H9 (cell line): ENCODE measurements at regions not wholly inside any gene's neighbourhood (a gene's known extent, or its start where the extent isn't known, plus 50 kb on each side); places are given as distances from the start of the nearest gene placed in this dataset.

ENCODE experiments used
- DNase-seq: peaks from one replicate; pipeline ENCODE4 v3.0.0-alpha.2; 2017
- H2AFZ ChIP-seq: one replicate; pipeline ENCODE4 v1.6.1; 2013; ENCODE audit warnings: mild to moderate bottlenecking, low read length, control low read depth, moderate library complexity
- H2AK5ac ChIP-seq: 2 replicates; pipeline ENCODE4 v1.6.1; 2013; ENCODE audit warnings: low read length, control low read depth, mixed read lengths; ENCODE audit not compliant: insufficient read length
- H2BK120ac ChIP-seq: one replicate; pipeline ENCODE4 v1.6.1; 2013; ENCODE audit warnings: low read depth, mild to moderate bottlenecking, low read length, control low read depth, inconsistent platforms; ENCODE audit not compliant: poor library complexity, severe bottlenecking
- H2BK12ac ChIP-seq: 2 replicates; pipeline ENCODE4 v1.6.1; 2013; ENCODE audit warnings: low read length, control low read depth, mixed read lengths, low read depth; ENCODE audit not compliant: insufficient read length
- H2BK15ac ChIP-seq: 2 replicates; pipeline ENCODE4 v1.6.1; 2013; ENCODE audit warnings: low read depth, low read length, control low read depth
- H2BK20ac ChIP-seq: one replicate; pipeline ENCODE4 v1.6.1; 2013; ENCODE audit warnings: low read depth, mild to moderate bottlenecking, low read length, control low read depth, inconsistent platforms; ENCODE audit not compliant: poor library complexity, severe bottlenecking
- H2BK5ac ChIP-seq: 2 replicates; pipeline ENCODE4 v1.6.1; 2013; ENCODE audit warnings: low read length, control low read depth, mixed read lengths; ENCODE audit not compliant: insufficient read length
- H3K14ac ChIP-seq: 2 replicates; pipeline ENCODE4 v1.6.1; 2013; ENCODE audit warnings: low read length, control low read depth; ENCODE audit not compliant: insufficient read depth
- H3K18ac ChIP-seq: 2 replicates; pipeline ENCODE4 v1.6.1; 2013; ENCODE audit warnings: low read depth, mild to moderate bottlenecking, mixed read lengths, low read length, control low read depth; ENCODE audit not compliant: insufficient read length
- H3K23ac ChIP-seq: 2 replicates; pipeline ENCODE4 v1.6.1; 2013; ENCODE audit warnings: low read length, control low read depth, mixed read lengths, low read depth; ENCODE audit not compliant: insufficient read length
- H3K23me2 ChIP-seq: 2 replicates; pipeline ENCODE4 v1.6.1; 2013; ENCODE audit warnings: low read depth, mild to moderate bottlenecking, mixed read lengths, low read length, control low read depth; ENCODE audit not compliant: insufficient read length, poor library complexity, severe bottlenecking
- H3K27ac ChIP-seq: 2 replicates; pipeline ENCODE4 v1.5.1; 2013; ENCODE audit warnings: low read length, control low read depth, mixed read lengths, low read depth; ENCODE audit not compliant: insufficient read length
- H3K27me3 ChIP-seq: 2 replicates; pipeline ENCODE4 v1.6.1; 2013; ENCODE audit warnings: low read length, control low read depth, inconsistent platforms; ENCODE audit not compliant: insufficient read depth
- H3K4ac ChIP-seq: 2 replicates; pipeline ENCODE4 v1.6.1; 2013; ENCODE audit warnings: low read depth, mild to moderate bottlenecking, control low read depth, inconsistent platforms, low read length, moderate library complexity
- H3K4me1 ChIP-seq: 2 replicates; pipeline ENCODE4 v1.6.1; 2013; ENCODE audit warnings: low read length, control low read depth, inconsistent platforms; ENCODE audit not compliant: insufficient read depth
- H3K4me2 ChIP-seq: 2 replicates; pipeline ENCODE4 v1.6.1; 2013; ENCODE audit warnings: low read length, control low read depth, mixed read lengths; ENCODE audit not compliant: insufficient read length, insufficient read depth
- H3K56ac ChIP-seq: 2 replicates; pipeline ENCODE4 v1.6.1; 2013; ENCODE audit warnings: low read depth, mild to moderate bottlenecking, mixed read lengths, low read length, control low read depth; ENCODE audit not compliant: insufficient read length
- H3K79me1 ChIP-seq: 2 replicates; pipeline ENCODE4 v1.6.1; 2013; ENCODE audit warnings: low read depth, mild to moderate bottlenecking, moderate library complexity, low read length, control low read depth, inconsistent platforms; ENCODE audit not compliant: insufficient read depth, poor library complexity, severe bottlenecking
- H3K79me2 ChIP-seq: 2 replicates; pipeline ENCODE4 v1.6.1; 2013; ENCODE audit warnings: low read length, control low read depth, inconsistent platforms; ENCODE audit not compliant: insufficient read depth
- H3K9ac ChIP-seq: 2 replicates; pipeline ENCODE4 v1.6.1; 2013; ENCODE audit warnings: low read length, control low read depth, mixed read lengths; ENCODE audit not compliant: insufficient read length; ENCODE audit errors: extremely low read depth
- H3K9me3 ChIP-seq: one replicate; pipeline ENCODE4 v1.6.1; 2013; ENCODE audit warnings: low read depth, low read length, inconsistent platforms; ENCODE audit not compliant: control insufficient read depth
- H3T11ph ChIP-seq: one replicate; pipeline ENCODE4 v1.6.1; 2013; ENCODE audit warnings: mild to moderate bottlenecking, low read length, control low read depth, inconsistent platforms
- H4K20me1 ChIP-seq: one replicate; pipeline ENCODE4 v1.6.1; 2013; ENCODE audit not compliant: control insufficient read depth, insufficient read length, insufficient read depth
- H4K5ac ChIP-seq: 2 replicates; pipeline ENCODE4 v1.6.1; 2013; ENCODE audit warnings: low read depth, mild to moderate bottlenecking, mixed read lengths, low read length, control low read depth; ENCODE audit not compliant: insufficient read length
- H4K8ac ChIP-seq: replicated peaks from 2 replicates; pipeline ENCODE4 v1.6.1; 2013; ENCODE audit warnings: low read length, control low read depth, mixed read lengths, low read depth; ENCODE audit not compliant: insufficient read length
- H4K91ac ChIP-seq: 2 replicates; pipeline ENCODE4 v1.6.1; 2013; ENCODE audit warnings: low read depth, mild to moderate bottlenecking, moderate library complexity, mixed read lengths, low read length, control low read depth; ENCODE audit not compliant: insufficient read length
- H3K27ac Mint-ChIP-seq, 3 experiments: 2 replicates in 2 of 3; 3 replicates in 1 of 3; pipeline ENCODE4 v1.8.0; 2020 to 2021; ENCODE audit warnings: mixed read lengths in 3 of 3, mild to moderate bottlenecking in 1 of 3, moderate library complexity in 1 of 3
- H3K27me3 Mint-ChIP-seq: 2 replicates; pipeline ENCODE4 v1.8.0; 2021; ENCODE audit warnings: low read depth, mild to moderate bottlenecking, moderate library complexity, mixed read lengths
- H3K36me3 Mint-ChIP-seq, 3 experiments: 2 replicates in 2 of 3; 3 replicates in 1 of 3; pipeline ENCODE4 v1.8.0; 2020 to 2021; ENCODE audit warnings: low read depth in 3 of 3, mixed read lengths in 3 of 3; ENCODE audit not compliant: insufficient read depth in 1 of 3
- H3K4me1 Mint-ChIP-seq, 2 experiments: 2 replicates each; pipeline ENCODE4 v1.8.0; 2020; ENCODE audit warnings: mixed read lengths in 2 of 2
- H3K4me3 Mint-ChIP-seq, 2 experiments: 2 replicates in 1 of 2; 3 replicates in 1 of 2; pipeline ENCODE4 v1.8.0; 2020 to 2021; ENCODE audit warnings: mild to moderate bottlenecking in 2 of 2, mixed read lengths in 2 of 2, moderate library complexity in 1 of 2
- H3K9me3 Mint-ChIP-seq, 2 experiments: 2 replicates in 1 of 2; 3 replicates in 1 of 2; pipeline ENCODE4 v1.8.0; 2020; ENCODE audit warnings: mild to moderate bottlenecking in 2 of 2, mixed read lengths in 2 of 2, moderate library complexity in 1 of 2
- CTCF ChIP-seq: fragments of 200-600 bp; sonication (generic); conservative IDR thresholded peaks from 3 replicates; pipeline ENCODE4 v1.8.0; 2021; ENCODE audit warnings: antibody characterized with exemption, mild to moderate bottlenecking
- WGBS: extraction: QIAGEN DNeasy Blood & Tissue Kit; methylation state at CpG from one replicate; pipeline ENCODE4 v1.1.7; 2013; ENCODE audit warnings: missing lambda C conversion rate, low lambda C conversion rate, mixed read lengths; ENCODE audit not compliant: insufficient read length; ENCODE audit errors: extremely low coverage; 5-methylcytosine and 5-hydroxymethylcytosine counted together

DNA sequence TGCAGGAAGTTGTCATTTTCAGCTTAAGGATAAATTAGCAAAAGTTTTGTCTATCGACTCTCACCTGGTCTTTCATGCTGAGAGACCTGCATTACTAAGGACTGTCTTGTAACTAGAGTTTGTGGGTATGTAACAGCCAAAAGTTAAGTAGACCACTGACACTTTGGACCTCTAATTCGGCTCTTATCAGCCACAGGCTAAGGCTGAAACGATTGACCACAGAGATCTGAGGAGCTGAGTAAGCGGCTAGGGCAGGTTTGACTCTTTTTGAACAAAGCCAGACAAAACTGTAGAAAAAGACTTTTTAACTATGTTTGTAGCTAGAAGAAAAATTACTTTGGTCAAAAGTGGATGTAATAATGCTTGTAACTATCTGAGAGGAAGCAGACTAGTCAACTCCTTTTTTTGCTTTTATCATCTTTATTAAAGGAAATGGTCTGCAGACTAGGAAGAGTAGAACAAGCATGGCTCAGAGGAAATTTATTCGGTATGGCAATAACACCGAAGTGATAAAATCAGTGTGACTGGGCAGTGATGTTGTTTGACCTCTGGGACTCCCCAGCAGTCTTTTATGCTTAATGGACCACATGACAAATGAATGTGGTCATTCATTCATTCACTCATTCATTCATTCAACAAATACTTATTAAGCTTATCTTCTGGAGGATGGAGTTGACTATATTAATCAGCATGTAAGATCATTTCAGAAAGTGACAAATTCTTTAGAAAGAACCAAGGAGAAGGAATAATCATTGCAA lies 725.0 kb upstream of the HS3ST5 start:
- no peaks in the 10 kb centered on the region for H3K4me1 ChIP-seq
- H3K27me3 Mint-ChIP-seq, result no peaks in the 10 kb centered on the region
- no peak overlapping the region for H4K8ac ChIP-seq
- H3K27me3 ChIP-seq, result no peaks in the 10 kb centered on the region
- no peak overlapping the region for H3K27ac Mint-ChIP-seq
- no peaks in the 10 kb centered on the region for H3K79me1 ChIP-seq
- H3K4me3 Mint-ChIP-seq, result no peak overlapping the region
- H3K4me2 ChIP-seq, result no peak overlapping the region
- H4K91ac ChIP-seq, result no peak overlapping the region
- no peak overlapping the region for H3K18ac ChIP-seq
- H2BK15ac ChIP-seq, result no peak overlapping the region
- peaks cover 8 to 9% of the 10 kb centered on the region in 2 experiments; a peak in 4 of 5 replicates for H3K9me3 Mint-ChIP-seq
- peaks cover 0 to 4% of the 10 kb centered on the region in 2 experiments; a peak in 1 of 4 replicates for H3K4me1 Mint-ChIP-seq
- WGBS, result no CpG with 5 or more reads among the region's 6 CpGs
- H3K23ac ChIP-seq, result no peak overlapping the region
- H2AFZ ChIP-seq, result no peak overlapping the region
- H2BK120ac ChIP-seq, result no peak overlapping the region
- H3K36me3 Mint-ChIP-seq, result peaks cover 5 to 11% (median 9%) of the 10 kb centered on the region in 3 experiments; a peak in 6 of 7 replicates
- H2AK5ac ChIP-seq, result no peak overlapping the region
- no peak overlapping the region for H3K14ac ChIP-seq
- H4K20me1 ChIP-seq, result no peaks in the 10 kb centered on the region
- H3K79me2 ChIP-seq, result no peaks in the 10 kb centered on the region
- no peak overlapping the region for H2BK5ac ChIP-seq
- H3K4ac ChIP-seq, result no peak overlapping the region
- H4K5ac ChIP-seq, result no peak overlapping the region
- H3K23me2 ChIP-seq, result no peaks in the 10 kb centered on the region
- no peak overlapping the region for H3T11ph ChIP-seq
- no peak for TF ChIP-seq CTCF
- H3K56ac ChIP-seq, result no peak overlapping the region
- no peaks in the 10 kb centered on the region for H3K9me3 ChIP-seq
- H3K9ac ChIP-seq, result no peak overlapping the region
- no peak overlapping the region for H2BK12ac ChIP-seq
- no peak overlapping the region for H2BK20ac ChIP-seq
- DNase-seq, result no peak
- no peak overlapping the region for H3K27ac ChIP-seq
